ENCODE measurements at regions not wholly inside any gene's neighbourhood (a gene's known extent, or its start where the extent isn't known, plus 50 kb on each side); places are given as distances from the start of the nearest gene placed in this dataset.

DNA sequence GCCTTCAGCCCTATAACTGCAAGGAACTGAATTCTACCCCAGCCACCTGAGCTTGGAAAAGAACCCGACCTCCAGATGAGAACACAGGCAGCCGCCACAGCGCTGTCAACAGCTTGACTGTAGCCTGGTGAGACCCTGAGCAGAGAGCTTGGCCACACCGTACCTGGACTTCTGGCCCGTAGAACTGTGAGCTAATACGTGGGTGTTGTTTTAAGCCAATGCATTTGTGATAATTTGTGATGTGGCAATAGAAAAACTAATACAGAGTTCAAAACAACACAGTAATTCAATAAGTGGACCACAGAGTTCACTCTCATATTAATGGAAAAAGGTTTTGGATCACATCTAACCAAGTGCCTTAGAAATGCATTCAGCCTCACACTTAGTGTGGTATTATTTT, 96.6 kb upstream of the TBL1X start:
- no peak for DNase-seq (ENCODE audit: low spot score)
- WGBS, result 85% methylated on average over 6 of the region's 6 CpGs
- no peaks in the 10 kb centered on the region for H3K27me3 ChIP-seq (replicated peaks; ENCODE audit: insufficient read depth)
- H3K9me3 ChIP-seq, result no peaks in the 10 kb centered on the region
- H3K36me3 ChIP-seq, result no peaks in the 10 kb centered on the region
- TF ChIP-seq, protein P1, sequence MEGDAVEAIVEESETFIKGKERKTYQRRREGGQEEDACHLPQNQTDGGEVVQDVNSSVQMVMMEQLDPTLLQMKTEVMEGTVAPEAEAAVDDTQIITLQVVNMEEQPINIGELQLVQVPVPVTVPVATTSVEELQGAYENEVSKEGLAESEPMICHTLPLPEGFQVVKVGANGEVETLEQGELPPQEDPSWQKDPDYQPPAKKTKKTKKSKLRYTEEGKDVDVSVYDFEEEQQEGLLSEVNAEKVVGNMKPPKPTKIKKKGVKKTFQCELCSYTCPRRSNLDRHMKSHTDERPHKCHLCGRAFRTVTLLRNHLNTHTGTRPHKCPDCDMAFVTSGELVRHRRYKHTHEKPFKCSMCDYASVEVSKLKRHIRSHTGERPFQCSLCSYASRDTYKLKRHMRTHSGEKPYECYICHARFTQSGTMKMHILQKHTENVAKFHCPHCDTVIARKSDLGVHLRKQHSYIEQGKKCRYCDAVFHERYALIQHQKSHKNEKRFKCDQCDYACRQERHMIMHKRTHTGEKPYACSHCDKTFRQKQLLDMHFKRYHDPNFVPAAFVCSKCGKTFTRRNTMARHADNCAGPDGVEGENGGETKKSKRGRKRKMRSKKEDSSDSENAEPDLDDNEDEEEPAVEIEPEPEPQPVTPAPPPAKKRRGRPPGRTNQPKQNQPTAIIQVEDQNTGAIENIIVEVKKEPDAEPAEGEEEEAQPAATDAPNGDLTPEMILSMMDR (IDR thresholded peaks at IDR 0.05), result no peak
- TF ChIP-seq POLR2A (IDR thresholded peaks at IDR 0.05) (no peak), POLR2AphosphoS5 (IDR thresholded peaks at IDR 0.05) (no peak)
- H3K4me3 ChIP-seq, result no peak overlapping the region
- no peak overlapping the region for H3K27ac ChIP-seq
- no peaks in the 10 kb centered on the region for H3K4me1 ChIP-seq (replicated peaks)
- intact Hi-C loops (cut with DNase I), result no loop called here

DNA sequence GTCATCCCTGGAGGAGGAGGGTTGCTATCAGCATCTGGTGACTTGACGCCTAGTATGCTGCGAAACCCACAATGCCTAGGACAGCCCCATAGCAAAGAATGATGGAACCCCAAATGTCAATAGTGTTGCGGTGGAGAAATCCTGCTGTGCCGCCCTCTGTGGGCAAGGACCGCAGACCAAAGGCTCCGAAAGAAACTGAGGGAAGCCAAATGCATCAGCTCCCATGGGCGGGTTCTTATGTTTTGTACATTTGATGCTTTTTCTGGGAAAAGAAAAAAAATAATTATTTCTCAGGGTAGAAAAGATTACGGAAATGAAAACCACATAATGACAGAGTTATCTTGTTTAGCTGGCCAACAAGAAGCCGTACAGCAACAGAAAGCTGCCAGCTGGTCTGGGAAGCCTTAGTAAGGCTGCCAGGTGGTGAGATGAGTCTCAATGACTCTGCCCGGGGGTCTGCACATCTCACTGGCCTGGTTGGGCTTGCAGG, 95.0 kb upstream of the TBL1X start:
- intact Hi-C loops (cut with DNase I), result no loop called here
- 89% methylated on average over 10 of the region's 10 CpGs for WGBS
- no peaks in the 10 kb centered on the region for H3K27me3 ChIP-seq (replicated peaks; ENCODE audit: insufficient read depth)
- H3K9me3 ChIP-seq, result no peaks in the 10 kb centered on the region
- no peaks in the 10 kb centered on the region for H3K4me1 ChIP-seq (replicated peaks)
- TF ChIP-seq, protein P1 (IDR thresholded peaks at IDR 0.05), result no peak
- TF ChIP-seq POLR2AphosphoS5 (IDR thresholded peaks at IDR 0.05) (no peak), POLR2A (IDR thresholded peaks at IDR 0.05) (no peak)
- H3K27ac ChIP-seq, result no peak overlapping the region
- no peak for DNase-seq (ENCODE audit: low spot score)
- H3K36me3 ChIP-seq, result no peaks in the 10 kb centered on the region
- H3K4me3 ChIP-seq, result no peak overlapping the region

DNA sequence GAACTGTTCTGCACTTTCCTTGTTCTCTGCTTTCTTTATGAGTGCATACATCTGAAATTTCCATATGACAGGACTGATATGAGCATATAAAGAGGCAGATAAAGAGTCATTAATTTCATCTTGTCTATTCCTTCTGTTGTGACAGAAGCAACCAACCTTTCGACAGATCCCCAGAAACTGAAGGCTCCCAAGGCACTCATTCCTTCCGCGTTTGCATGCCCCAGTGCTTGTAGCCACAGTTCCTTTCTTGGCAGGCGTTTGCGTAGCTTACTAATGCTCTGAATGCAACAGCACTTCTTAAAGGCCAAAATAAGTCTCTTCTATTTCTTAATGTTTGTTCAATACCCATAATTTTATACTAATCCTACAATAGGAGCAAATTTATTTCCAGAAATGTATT, 94.0 kb upstream of the TBL1X start:
- TF ChIP-seq POLR2A (IDR thresholded peaks at IDR 0.05), result no peak
- TF ChIP-seq, protein P1 (IDR thresholded peaks at IDR 0.05), result no peak
- TF ChIP-seq POLR2AphosphoS5 (IDR thresholded peaks at IDR 0.05), result no peak
- H3K36me3 ChIP-seq, result no peaks in the 10 kb centered on the region

DNA sequence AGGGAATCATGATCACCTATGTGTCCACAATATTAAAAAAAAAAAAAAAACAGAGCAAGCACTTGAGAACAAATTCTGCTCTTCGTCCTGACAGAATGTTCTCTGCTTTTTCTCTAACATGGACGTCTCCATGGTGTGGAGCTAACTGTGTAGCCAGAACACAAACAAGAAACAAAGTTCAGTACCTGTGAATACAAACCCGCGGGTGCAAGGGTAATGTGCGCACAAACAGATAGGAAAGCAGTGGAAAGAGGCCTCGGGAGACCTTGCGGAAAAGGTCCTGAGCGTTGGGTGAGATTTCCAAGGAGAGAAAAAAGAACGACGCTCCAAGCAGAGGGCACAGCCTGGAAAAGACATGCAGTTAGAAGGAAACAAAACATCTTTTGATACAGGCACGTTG, 92.0 kb upstream of the TBL1X start:
- no peaks in the 10 kb centered on the region for H3K36me3 ChIP-seq
- intact Hi-C loops (cut with DNase I), result no loop called here
- no peak for DNase-seq (ENCODE audit: low spot score)
- H3K4me1 ChIP-seq (replicated peaks), result no peaks in the 10 kb centered on the region
- H3K4me3 ChIP-seq, result no peak overlapping the region
- H3K27ac ChIP-seq, result no peak overlapping the region
- 90% methylated on average over 11 of the region's 11 CpGs for WGBS
- no peak for TF ChIP-seq POLR2AphosphoS5 (IDR thresholded peaks at IDR 0.05)
- TF ChIP-seq, protein P1 (IDR thresholded peaks at IDR 0.05), result no peak
- TF ChIP-seq POLR2A (IDR thresholded peaks at IDR 0.05), result no peak
- H3K9me3 ChIP-seq, result no peaks in the 10 kb centered on the region
- H3K27me3 ChIP-seq (replicated peaks; ENCODE audit: insufficient read depth), result no peaks in the 10 kb centered on the region

More for the DNA sequence above, 94.0 kb upstream of the TBL1X start:
- intact Hi-C loops (cut with DNase I), result no loop called here
- Histone ChIP-seq H3K4me1 (replicated peaks) (no peaks in the 10 kb centered on the region), H3K4me3 (no peak overlapping the region), H3K27me3 (replicated peaks; ENCODE audit: insufficient read depth) (no peaks in the 10 kb centered on the region), H3K9me3 (no peaks in the 10 kb centered on the region), H3K27ac (no peak overlapping the region)
- WGBS, result 46% methylated on average over 5 of the region's 5 CpGs
- no peak for DNase-seq (ENCODE audit: low spot score)

DNA sequence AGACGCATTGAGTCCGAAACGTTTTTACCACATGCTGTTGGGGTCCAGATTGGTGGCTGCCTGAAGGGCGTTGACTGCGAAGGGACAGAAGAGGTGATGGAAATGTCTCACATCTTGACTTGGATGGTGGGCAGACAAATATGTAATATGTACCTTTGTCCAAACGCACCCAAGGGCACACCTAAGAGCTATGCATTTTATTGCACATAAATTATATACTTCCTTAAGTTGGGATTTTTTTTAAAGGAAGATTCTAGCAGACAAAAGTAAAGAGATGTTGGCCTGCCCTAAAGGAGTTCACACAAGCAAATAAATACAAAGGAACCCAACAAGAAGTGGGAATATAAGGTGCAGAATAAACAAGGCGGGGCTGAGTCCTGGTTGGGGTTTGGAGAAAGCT, 91.1 kb upstream of the TBL1X start:
- Histone ChIP-seq H3K36me3 (no peaks in the 10 kb centered on the region), H3K27me3 (replicated peaks; ENCODE audit: insufficient read depth) (no peaks in the 10 kb centered on the region), H3K4me1 (replicated peaks) (no peaks in the 10 kb centered on the region), H3K4me3 (no peak overlapping the region), H3K27ac (no peak overlapping the region), H3K9me3 (no peaks in the 10 kb centered on the region)
- intact Hi-C loops (cut with DNase I), result no loop called here
- TF ChIP-seq, protein P1 (IDR thresholded peaks at IDR 0.05), result no peak
- DNase-seq (ENCODE audit: low spot score), result no peak
- WGBS, result 76% methylated on average over 7 of the region's 7 CpGs
